MM.1S (cell line): ENCODE measurements at regions not wholly inside any gene's neighbourhood (a gene's known extent, or its start where the extent isn't known, plus 50 kb on each side); places are given as distances from the start of the nearest gene placed in this dataset.

Experiments used
- DNase-seq: peaks from one replicate; pipeline ENCODE4 v3.0.0-alpha.2; 2015
- H2AFZ ChIP-seq: fragments of 300-600 bp; sonication (generic); 2 replicates; pipeline ENCODE4 v1.6.0; 2016; ENCODE audit warnings: antibody characterized with exemption, low read length
- H3F3A ChIP-seq: fragments of 300-600 bp; sonication (generic); 2 replicates; pipeline ENCODE4 v1.6.1; 2016; ENCODE audit warnings: mild to moderate bottlenecking, antibody characterized with exemption, low read length, moderate library complexity, mixed read lengths; ENCODE audit not compliant: insufficient read depth
- H3K27ac ChIP-seq: fragments of 300-600 bp; sonication (generic); 2 replicates; pipeline ENCODE4 v1.5.1; 2016; ENCODE audit warnings: mild to moderate bottlenecking, low read length
- H3K27me3 ChIP-seq: fragments of 300-600 bp; sonication (generic); replicated peaks from 2 replicates; pipeline ENCODE4 v1.6.0; 2016; ENCODE audit warnings: low read length; ENCODE audit not compliant: insufficient read depth
- H3K36me3 ChIP-seq: fragments of 300-600 bp; sonication (generic); replicated peaks from 2 replicates; pipeline ENCODE4 v1.6.1; 2016; ENCODE audit warnings: mild to moderate bottlenecking, low read length, mixed read lengths; ENCODE audit not compliant: insufficient read depth
- H3K4me1 ChIP-seq: fragments of 300-600 bp; sonication (generic); 2 replicates; pipeline ENCODE4 v1.6.1; 2016; ENCODE audit warnings: low read length, mixed read lengths
- H3K4me2 ChIP-seq: fragments of 300-600 bp; sonication (generic); 2 replicates; pipeline ENCODE4 v1.6.0; 2016; ENCODE audit warnings: low read depth, low read length
- H3K4me3 ChIP-seq: fragments of 300-600 bp; sonication (generic); 2 replicates; pipeline ENCODE4 v1.5.1; 2016; ENCODE audit warnings: low read length, mixed read lengths
- H3K79me2 ChIP-seq: fragments of 300-600 bp; sonication (generic); 2 replicates; pipeline ENCODE4 v1.6.1; 2016; ENCODE audit warnings: mixed run types, low read length, mixed read lengths
- H3K9ac ChIP-seq: fragments of 300-600 bp; sonication (generic); 2 replicates; pipeline ENCODE4 v1.6.1; 2016; ENCODE audit warnings: low read length, mixed read lengths
- H3K9me2 ChIP-seq: fragments of 300-600 bp; sonication (generic); replicated peaks from 2 replicates; pipeline ENCODE4 v1.6.1; 2016; ENCODE audit warnings: mild to moderate bottlenecking, low read length, mixed read lengths; ENCODE audit not compliant: insufficient read depth
- H3K9me3 ChIP-seq: fragments of 300-600 bp; sonication (generic); replicated peaks from 2 replicates; pipeline ENCODE4 v1.6.1; 2016; ENCODE audit warnings: mild to moderate bottlenecking, low read length, mixed read lengths; ENCODE audit not compliant: insufficient read depth
- H4K20me1 ChIP-seq: fragments of 300-600 bp; sonication (generic); 2 replicates; pipeline ENCODE4 v1.6.1; 2016; ENCODE audit warnings: mild to moderate bottlenecking, low read length, moderate library complexity, mixed read lengths; ENCODE audit not compliant: insufficient read depth
- EZH2 ChIP-seq: fragments of 300-600 bp; sonication (generic); optimal IDR thresholded peaks from 2 replicates; pipeline ENCODE3; 2017; ENCODE audit warnings: low read depth, mild to moderate bottlenecking, antibody characterized with exemption, low read length, mixed read lengths
- EZH2phosphoT487 ChIP-seq: fragments of 300-600 bp; sonication (generic); IDR thresholded peaks from 2 replicates; pipeline ENCODE4 v1.6.1; 2018; ENCODE audit warnings: antibody characterized with exemption, low read length
- TF ChIP-seq, protein P1 (sequence below): fragments of 300-600 bp; sonication (generic); IDR thresholded peaks from 2 replicates; pipeline ENCODE4 v1.5.1; 2016; ENCODE audit warnings: antibody characterized with exemption, low read length, mixed read lengths

DNA sequence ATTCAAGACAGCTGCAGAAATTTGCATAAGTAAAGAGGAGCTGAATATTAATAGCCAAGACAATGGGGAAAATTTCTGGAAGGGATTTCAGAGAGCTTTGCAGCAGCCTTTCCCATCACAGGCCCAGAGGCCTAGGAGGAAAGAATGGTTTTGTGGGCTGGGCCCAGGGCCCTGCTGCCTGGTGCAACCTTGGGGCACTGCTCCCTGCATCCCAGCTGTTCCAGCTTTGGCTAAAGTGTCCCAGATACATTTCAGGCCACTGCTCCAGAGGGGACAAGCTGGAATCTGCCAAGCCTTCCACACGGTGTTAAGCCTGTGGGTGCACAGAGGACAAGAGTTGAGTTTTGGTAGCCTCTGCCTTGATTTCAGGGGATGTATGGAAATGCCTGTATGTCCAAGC is 185.6 kb upstream of the SFRP2 start:
- Histone ChIP-seq H3K4me1 (no peaks in the 10 kb centered on the region), H3K36me3 (no peaks in the 10 kb centered on the region), H3K27ac (no peak overlapping the region), H3K4me3 (no peak overlapping the region), H3K79me2 (no peaks in the 10 kb centered on the region), H3K9me3 (no peaks in the 10 kb centered on the region), H4K20me1 (no peaks in the 10 kb centered on the region), H3K9me2 (no peaks in the 10 kb centered on the region), H3K27me3 (no peaks in the 10 kb centered on the region), H3K4me2 (no peak overlapping the region), H3K9ac (no peak overlapping the region), H3F3A (no peaks in the 10 kb centered on the region), H2AFZ (no peak overlapping the region)
- TF ChIP-seq, protein P1, sequence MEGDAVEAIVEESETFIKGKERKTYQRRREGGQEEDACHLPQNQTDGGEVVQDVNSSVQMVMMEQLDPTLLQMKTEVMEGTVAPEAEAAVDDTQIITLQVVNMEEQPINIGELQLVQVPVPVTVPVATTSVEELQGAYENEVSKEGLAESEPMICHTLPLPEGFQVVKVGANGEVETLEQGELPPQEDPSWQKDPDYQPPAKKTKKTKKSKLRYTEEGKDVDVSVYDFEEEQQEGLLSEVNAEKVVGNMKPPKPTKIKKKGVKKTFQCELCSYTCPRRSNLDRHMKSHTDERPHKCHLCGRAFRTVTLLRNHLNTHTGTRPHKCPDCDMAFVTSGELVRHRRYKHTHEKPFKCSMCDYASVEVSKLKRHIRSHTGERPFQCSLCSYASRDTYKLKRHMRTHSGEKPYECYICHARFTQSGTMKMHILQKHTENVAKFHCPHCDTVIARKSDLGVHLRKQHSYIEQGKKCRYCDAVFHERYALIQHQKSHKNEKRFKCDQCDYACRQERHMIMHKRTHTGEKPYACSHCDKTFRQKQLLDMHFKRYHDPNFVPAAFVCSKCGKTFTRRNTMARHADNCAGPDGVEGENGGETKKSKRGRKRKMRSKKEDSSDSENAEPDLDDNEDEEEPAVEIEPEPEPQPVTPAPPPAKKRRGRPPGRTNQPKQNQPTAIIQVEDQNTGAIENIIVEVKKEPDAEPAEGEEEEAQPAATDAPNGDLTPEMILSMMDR: no peak
- no peak for TF ChIP-seq EZH2
- no peak for TF ChIP-seq EZH2phosphoT487
- DNase-seq: no peak

DNA sequence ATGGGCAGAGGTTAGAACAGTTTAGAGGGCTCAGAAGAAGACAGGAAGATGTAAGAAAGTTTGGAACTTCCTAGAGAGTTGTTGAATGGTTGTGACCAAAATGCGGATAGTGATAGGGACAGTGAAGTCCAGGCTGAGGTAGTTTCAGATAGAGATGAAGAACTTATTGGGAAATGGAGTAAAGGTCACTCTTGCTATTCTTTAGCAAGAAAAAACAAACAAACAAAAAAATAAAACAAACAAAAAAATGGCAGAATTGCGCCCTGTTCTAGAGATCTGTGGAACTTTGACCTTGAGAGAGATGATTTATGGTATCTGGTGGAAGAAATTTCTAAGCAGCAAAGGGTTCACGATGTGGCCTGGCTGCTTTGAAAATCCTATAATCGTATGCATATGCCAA is 185.1 kb upstream of the SFRP2 start:
- no peak for DNase-seq
- H2AFZ ChIP-seq: no peak overlapping the region
- no peak overlapping the region for H3K4me3 ChIP-seq
- H3K36me3 ChIP-seq: no peaks in the 10 kb centered on the region
- H3K27me3 ChIP-seq: no peaks in the 10 kb centered on the region
- no peaks in the 10 kb centered on the region for H3K4me1 ChIP-seq
- no peak overlapping the region for H3K9ac ChIP-seq
- no peaks in the 10 kb centered on the region for H3K9me3 ChIP-seq
- H3K27ac ChIP-seq: no peak overlapping the region
- H3K79me2 ChIP-seq: no peaks in the 10 kb centered on the region
- TF ChIP-seq, protein P1: no peak
- no peak for TF ChIP-seq EZH2
- no peak for TF ChIP-seq EZH2phosphoT487
- H3K9me2 ChIP-seq: no peaks in the 10 kb centered on the region
- H3K4me2 ChIP-seq: no peak overlapping the region
- no peaks in the 10 kb centered on the region for H4K20me1 ChIP-seq
- no peaks in the 10 kb centered on the region for H3F3A ChIP-seq

DNA sequence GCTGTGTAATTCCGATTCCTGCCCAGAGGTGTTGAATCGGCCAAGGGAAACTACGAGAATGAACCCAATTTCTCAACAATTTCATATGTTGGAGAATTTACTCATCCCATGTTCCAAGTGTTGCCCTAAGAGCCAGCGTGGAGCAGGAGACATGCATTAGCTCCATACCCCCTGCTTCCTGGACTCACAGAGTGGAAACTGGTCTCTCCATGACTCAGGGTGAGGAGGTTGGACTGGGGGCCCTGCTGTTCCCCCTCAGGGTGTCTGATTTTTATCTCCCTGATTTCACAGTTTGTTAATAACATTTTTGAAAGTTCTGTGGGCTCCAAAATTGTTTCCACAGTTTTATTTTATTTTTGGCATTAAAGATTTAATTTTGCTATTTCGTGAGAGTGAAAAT is 183.0 kb upstream of the SFRP2 start:
- Histone ChIP-seq H3K9ac (no peak overlapping the region), H3K79me2 (no peaks in the 10 kb centered on the region), H3K4me3 (no peak overlapping the region), H3K9me2 (no peaks in the 10 kb centered on the region), H3K4me1 (no peaks in the 10 kb centered on the region), H3K9me3 (no peaks in the 10 kb centered on the region), H3K27me3 (no peaks in the 10 kb centered on the region), H3F3A (no peaks in the 10 kb centered on the region), H3K27ac (no peak overlapping the region), H3K36me3 (no peaks in the 10 kb centered on the region), H2AFZ (no peak overlapping the region), H4K20me1 (no peaks in the 10 kb centered on the region), H3K4me2 (no peak overlapping the region)
- TF ChIP-seq EZH2phosphoT487: no peak
- TF ChIP-seq, protein P1: no peak
- TF ChIP-seq EZH2: no peak
- no peak for DNase-seq
